ENCODE measurements at regions not wholly inside any gene's neighbourhood (a gene's known extent, or its start where the extent isn't known, plus 50 kb on each side); places are given as distances from the start of the nearest gene placed in this dataset.

GRCh38 chr3:34364335-34364734 is 565.9 kb downstream of the PDCD6IP start:
- TF ChIP-seq CTCF (IDR thresholded peaks at IDR 0.05; ENCODE audit: insufficient read depth, low read length) (no peak), POLR2AphosphoS5 (IDR thresholded peaks at IDR 0.05; ENCODE audit: low read depth) (no peak)
- TF ChIP-seq, protein P1, sequence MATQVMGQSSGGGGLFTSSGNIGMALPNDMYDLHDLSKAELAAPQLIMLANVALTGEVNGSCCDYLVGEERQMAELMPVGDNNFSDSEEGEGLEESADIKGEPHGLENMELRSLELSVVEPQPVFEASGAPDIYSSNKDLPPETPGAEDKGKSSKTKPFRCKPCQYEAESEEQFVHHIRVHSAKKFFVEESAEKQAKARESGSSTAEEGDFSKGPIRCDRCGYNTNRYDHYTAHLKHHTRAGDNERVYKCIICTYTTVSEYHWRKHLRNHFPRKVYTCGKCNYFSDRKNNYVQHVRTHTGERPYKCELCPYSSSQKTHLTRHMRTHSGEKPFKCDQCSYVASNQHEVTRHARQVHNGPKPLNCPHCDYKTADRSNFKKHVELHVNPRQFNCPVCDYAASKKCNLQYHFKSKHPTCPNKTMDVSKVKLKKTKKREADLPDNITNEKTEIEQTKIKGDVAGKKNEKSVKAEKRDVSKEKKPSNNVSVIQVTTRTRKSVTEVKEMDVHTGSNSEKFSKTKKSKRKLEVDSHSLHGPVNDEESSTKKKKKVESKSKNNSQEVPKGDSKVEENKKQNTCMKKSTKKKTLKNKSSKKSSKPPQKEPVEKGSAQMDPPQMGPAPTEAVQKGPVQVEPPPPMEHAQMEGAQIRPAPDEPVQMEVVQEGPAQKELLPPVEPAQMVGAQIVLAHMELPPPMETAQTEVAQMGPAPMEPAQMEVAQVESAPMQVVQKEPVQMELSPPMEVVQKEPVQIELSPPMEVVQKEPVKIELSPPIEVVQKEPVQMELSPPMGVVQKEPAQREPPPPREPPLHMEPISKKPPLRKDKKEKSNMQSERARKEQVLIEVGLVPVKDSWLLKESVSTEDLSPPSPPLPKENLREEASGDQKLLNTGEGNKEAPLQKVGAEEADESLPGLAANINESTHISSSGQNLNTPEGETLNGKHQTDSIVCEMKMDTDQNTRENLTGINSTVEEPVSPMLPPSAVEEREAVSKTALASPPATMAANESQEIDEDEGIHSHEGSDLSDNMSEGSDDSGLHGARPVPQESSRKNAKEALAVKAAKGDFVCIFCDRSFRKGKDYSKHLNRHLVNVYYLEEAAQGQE (IDR thresholded peaks at IDR 0.05; ENCODE audit: insufficient replicate concordance, low read depth): no peak

Measured in HL-60 (cell line).